Rectal smooth muscle tissue (tissue), 1 donor: ENCODE measurements at regions not wholly inside any gene's neighbourhood (a gene's known extent, or its start where the extent isn't known, plus 50 kb on each side); places are given as distances from the start of the nearest gene placed in this dataset.

Experiments
- H3K27ac ChIP-seq: one replicate; pipeline ENCODE4 v1.7.0; 2013; ENCODE audit warnings: low read depth, low read length, inconsistent platforms
- H3K27me3 ChIP-seq: one replicate; pipeline ENCODE4 v1.7.0; 2013; ENCODE audit warnings: low read length; ENCODE audit not compliant: control insufficient read depth, insufficient read depth
- H3K36me3 ChIP-seq: one replicate; pipeline ENCODE4 v1.7.0; 2013; ENCODE audit warnings: low read length; ENCODE audit not compliant: control insufficient read depth, insufficient read depth
- H3K4me1 ChIP-seq: one replicate; pipeline ENCODE4 v1.7.0; 2013; ENCODE audit warnings: low read length; ENCODE audit not compliant: control insufficient read depth, insufficient read depth
- H3K4me3 ChIP-seq: one replicate; pipeline ENCODE4 v1.7.0; 2013; ENCODE audit warnings: low read length
- H3K9ac ChIP-seq: one replicate; pipeline ENCODE4 v1.7.0; 2013; ENCODE audit warnings: low read length

DNA sequence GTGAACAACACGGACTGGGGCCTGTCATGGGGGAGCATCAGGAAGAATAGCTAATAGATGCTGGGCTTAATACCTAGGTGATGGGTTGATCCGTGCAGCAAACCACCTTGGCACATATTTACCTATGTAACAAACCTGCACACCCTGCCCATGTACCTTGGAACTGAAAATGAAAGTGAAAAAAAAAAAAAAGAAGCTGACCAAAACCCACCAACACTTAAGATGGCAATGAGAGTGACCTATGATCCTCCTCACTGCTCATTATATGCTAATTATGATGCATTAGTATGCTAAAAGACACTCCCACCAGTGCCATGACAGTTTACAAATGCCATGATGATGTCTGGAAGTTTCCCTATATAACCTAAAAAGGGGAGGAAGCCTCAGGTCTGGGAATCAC lies 503.2 kb upstream of the CTSO start:
- Histone ChIP-seq H3K9ac (no peak overlapping the region), H3K4me1 (no peaks in the 10 kb centered on the region), H3K27ac (no peak overlapping the region)

GRCh38 chr4:156443488-156443887 lies 489.8 kb upstream of the CTSO start:
- Histone ChIP-seq H3K4me3 (no peak overlapping the region), H3K27ac (no peak overlapping the region), H3K27me3 (no peaks in the 10 kb centered on the region), H3K9ac (no peak overlapping the region), H3K4me1 (no peaks in the 10 kb centered on the region), H3K36me3 (no peaks in the 10 kb centered on the region)

More for the DNA sequence above, 503.2 kb upstream of the CTSO start:
- no peaks in the 10 kb centered on the region for H3K27me3 ChIP-seq
- H3K4me3 ChIP-seq: no peak overlapping the region
- H3K36me3 ChIP-seq: no peaks in the 10 kb centered on the region

DNA sequence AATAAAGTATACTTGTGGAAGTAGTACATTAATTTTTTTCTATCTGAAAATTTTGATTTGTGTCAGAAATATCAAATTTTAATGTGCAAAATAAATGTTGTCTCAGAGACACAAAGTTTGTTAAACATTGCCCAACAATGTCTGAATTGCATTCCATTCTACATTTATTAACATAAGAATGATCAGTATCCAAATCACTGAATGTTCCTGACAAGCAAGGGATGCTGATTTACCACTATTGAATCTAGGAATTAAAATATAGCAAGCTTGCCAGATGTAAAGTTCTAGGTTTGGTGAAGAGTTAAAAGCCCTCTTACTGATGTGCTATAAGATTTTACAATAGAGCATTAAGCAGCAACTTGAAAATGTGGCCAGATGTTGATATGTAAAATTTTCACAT lies 489.2 kb upstream of the CTSO start:
- H3K4me3 ChIP-seq: no peak overlapping the region
- no peak overlapping the region for H3K9ac ChIP-seq
- H3K4me1 ChIP-seq: no peaks in the 10 kb centered on the region
- H3K27me3 ChIP-seq: no peaks in the 10 kb centered on the region
- H3K27ac ChIP-seq: no peak overlapping the region
- H3K36me3 ChIP-seq: no peaks in the 10 kb centered on the region

DNA sequence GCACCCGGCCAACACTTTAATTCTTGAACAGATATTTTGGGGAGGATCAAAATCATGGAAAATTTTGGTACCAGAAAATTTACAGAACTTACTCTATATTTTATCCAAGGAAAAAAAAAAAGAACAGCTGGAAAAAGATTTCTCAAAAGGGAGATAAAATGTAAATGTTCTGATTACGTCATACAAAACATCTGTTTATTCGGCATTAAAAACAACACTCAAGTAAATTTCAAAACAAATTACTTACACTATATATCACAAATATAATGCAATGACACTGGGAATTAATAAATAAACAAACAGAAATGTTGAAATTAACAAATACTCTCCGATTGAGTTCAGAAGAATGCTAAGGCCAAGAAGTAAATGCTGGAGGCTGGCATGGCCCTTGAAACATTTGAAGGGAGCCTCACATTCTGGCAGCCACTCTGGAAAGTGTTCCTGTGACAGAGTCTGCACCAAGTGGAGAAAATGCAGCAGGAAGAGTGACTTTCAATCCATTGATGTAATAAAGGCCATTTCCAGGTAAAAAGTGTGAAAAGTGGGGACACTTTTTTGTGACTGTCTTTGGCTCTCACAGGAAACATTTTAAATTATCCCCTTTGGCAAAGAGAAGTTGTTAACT lies 486.0 kb upstream of the CTSO start:
- Histone ChIP-seq H3K36me3 (no peaks in the 10 kb centered on the region), H3K9ac (no peak overlapping the region), H3K4me1 (no peaks in the 10 kb centered on the region), H3K27me3 (no peaks in the 10 kb centered on the region), H3K27ac (no peak overlapping the region), H3K4me3 (no peak overlapping the region)

GRCh38 chr4:156437666-156438065 lies 484.0 kb upstream of the CTSO start:
- no peaks in the 10 kb centered on the region for H3K4me1 ChIP-seq
- H3K9ac ChIP-seq: no peak overlapping the region
- H3K36me3 ChIP-seq: no peaks in the 10 kb centered on the region
- no peak overlapping the region for H3K4me3 ChIP-seq
- H3K27me3 ChIP-seq: no peaks in the 10 kb centered on the region
- no peak overlapping the region for H3K27ac ChIP-seq

GRCh38 chr4:156422576-156422975 lies 468.9 kb upstream of the CTSO start:
- H3K4me3 ChIP-seq: no peak overlapping the region
- no peak overlapping the region for H3K27ac ChIP-seq
- H3K9ac ChIP-seq: no peak overlapping the region
- H3K4me1 ChIP-seq: no peaks in the 10 kb centered on the region
- H3K36me3 ChIP-seq: no peaks in the 10 kb centered on the region
- H3K27me3 ChIP-seq: no peaks in the 10 kb centered on the region

DNA sequence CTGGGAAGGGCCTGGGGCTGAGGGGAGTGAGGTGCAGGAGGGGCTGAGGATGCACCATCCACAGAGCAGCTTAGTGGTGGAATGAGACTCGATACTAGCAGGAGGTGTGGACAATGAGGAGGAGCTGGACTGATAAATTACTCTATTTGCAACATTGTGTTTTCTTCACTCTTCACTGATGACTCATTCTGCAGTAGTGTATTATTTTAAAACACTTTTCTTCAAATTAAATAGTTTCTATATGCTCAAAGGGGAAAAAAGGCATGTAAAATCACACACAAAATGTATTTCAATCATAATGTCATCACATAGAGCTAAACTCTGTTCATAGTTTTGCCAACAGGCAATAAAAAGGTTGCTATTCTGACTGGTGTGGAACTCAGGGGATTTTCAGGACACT lies 467.0 kb upstream of the CTSO start:
- H3K36me3 ChIP-seq: no peaks in the 10 kb centered on the region
- no peak overlapping the region for H3K27ac ChIP-seq
- H3K4me1 ChIP-seq: no peaks in the 10 kb centered on the region
- H3K27me3 ChIP-seq: no peaks in the 10 kb centered on the region
- no peak overlapping the region for H3K4me3 ChIP-seq
- no peak overlapping the region for H3K9ac ChIP-seq

GRCh38 chr4:156419080-156419685 lies 465.5 kb upstream of the CTSO start:
- Histone ChIP-seq H3K27me3 (no peaks in the 10 kb centered on the region), H3K4me3 (no peak overlapping the region), H3K4me1 (no peaks in the 10 kb centered on the region), H3K27ac (no peak overlapping the region), H3K36me3 (no peaks in the 10 kb centered on the region), H3K9ac (no peak overlapping the region)

DNA sequence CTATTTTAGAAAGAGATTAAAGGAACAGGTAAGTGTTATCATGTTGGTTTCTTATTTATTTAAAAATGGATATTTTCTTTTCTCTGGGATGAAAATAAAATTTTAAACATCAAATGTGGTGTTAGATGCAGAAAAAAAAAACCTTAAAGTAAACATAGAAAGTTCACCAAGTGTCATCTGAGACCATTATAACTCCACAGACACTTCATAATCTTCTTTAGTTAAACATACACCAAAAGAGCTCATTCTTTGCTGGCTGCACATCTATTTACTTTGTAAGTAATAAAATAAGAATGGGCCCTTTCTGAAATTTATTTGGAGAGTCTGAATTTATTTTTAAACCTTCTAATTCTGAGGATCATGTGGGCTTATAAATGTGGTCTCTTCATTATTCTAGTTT lies 460.7 kb upstream of the CTSO start:
- no peak overlapping the region for H3K9ac ChIP-seq
- H3K27me3 ChIP-seq: no peaks in the 10 kb centered on the region
- H3K4me1 ChIP-seq: no peaks in the 10 kb centered on the region
- H3K27ac ChIP-seq: no peak overlapping the region
- no peak overlapping the region for H3K4me3 ChIP-seq
- no peaks in the 10 kb centered on the region for H3K36me3 ChIP-seq

- H3K9ac ChIP-seq: no peak overlapping the region
- no peak overlapping the region for H3K4me3 ChIP-seq
- no peaks in the 10 kb centered on the region for H3K36me3 ChIP-seq
- H3K27me3 ChIP-seq: no peaks in the 10 kb centered on the region
- no peaks in the 10 kb centered on the region for H3K4me1 ChIP-seq
- no peak overlapping the region for H3K27ac ChIP-seq
Observed at GRCh38 chr4:156413239-156414135, 459.8 kb upstream of the CTSO start.

- H3K27ac ChIP-seq: no peak overlapping the region
- no peaks in the 10 kb centered on the region for H3K36me3 ChIP-seq
- no peak overlapping the region for H3K4me3 ChIP-seq
- H3K27me3 ChIP-seq: no peaks in the 10 kb centered on the region
- H3K9ac ChIP-seq: no peak overlapping the region
- no peaks in the 10 kb centered on the region for H3K4me1 ChIP-seq
Observed at GRCh38 chr4:156411531-156411930, 457.9 kb upstream of the CTSO start.

- H3K4me3 ChIP-seq: no peak overlapping the region
- no peak overlapping the region for H3K27ac ChIP-seq
- H3K36me3 ChIP-seq: no peaks in the 10 kb centered on the region
- H3K4me1 ChIP-seq: no peaks in the 10 kb centered on the region
- no peak overlapping the region for H3K9ac ChIP-seq
- no peaks in the 10 kb centered on the region for H3K27me3 ChIP-seq
Observed at GRCh38 chr4:156408749-156409148, 455.1 kb upstream of the CTSO start.
